Psoas muscle (tissue), 7 donors: ENCODE measurements at regions not wholly inside any gene's neighbourhood (a gene's known extent, or its start where the extent isn't known, plus 50 kb on each side); places are given as distances from the start of the nearest gene placed in this dataset.
"Not testable (repeated sequence)": the region's sequence is repeated elsewhere in the genome, so short reads cannot be mapped to it uniquely, and the experiment has no call there.

Experiments
- ATAC-seq, 4 donors: fragments of 200-7000 bp; cut with Tn5 transposase; one replicate each; pipeline ENCODE4 v1.9.1; 2020; ENCODE audit warnings: moderate library complexity in 3 of 4, mild to moderate bottlenecking in 2 of 4
- DNase-seq, 2 donors: peaks; one replicate each; pipeline ENCODE4 v3.0.0-alpha.2; 2020
- H3K27ac ChIP-seq: fragments of 200-600 bp; one replicate; pipeline ENCODE4 v1.8.0; 2022
- H3K27me3 ChIP-seq, 3 donors: fragments of 200-600 bp in 1 of 3; one replicate each; pipeline versions ENCODE4 v1.6.1 to v1.8.0; 2013 to 2022; ENCODE audit warnings: low read length in 2 of 3, mild to moderate bottlenecking in 2 of 3, moderate library complexity in 1 of 3; ENCODE audit not compliant: insufficient read depth in 3 of 3
- H3K36me3 ChIP-seq, 2 donors: fragments of 200-600 bp in 1 of 2; one replicate each; pipeline versions ENCODE4 v1.6.1 to v1.8.0; 2013 to 2022; ENCODE audit warnings: low read depth in 1 of 2, mild to moderate bottlenecking in 1 of 2, moderate library complexity in 1 of 2; ENCODE audit not compliant: insufficient read depth in 1 of 2
- H3K4me1 ChIP-seq: fragments of 200-600 bp; one replicate; pipeline ENCODE4 v1.8.0; 2022
- H3K4me3 ChIP-seq: fragments of 200-600 bp; one replicate; pipeline ENCODE4 v1.8.0; 2022; ENCODE audit warnings: mild to moderate bottlenecking
- H3K9me3 ChIP-seq: fragments of 200-600 bp; one replicate; pipeline ENCODE4 v1.8.0; 2022
- CTCF ChIP-seq: fragments of 200-600 bp; IDR thresholded peaks from one replicate; pipeline ENCODE4 v1.8.0; 2022; ENCODE audit warnings: antibody characterized with exemption
- WGBS, 3 donors: extraction: QIAGEN DNeasy Blood & Tissue Kit; methylation state at CpG; one replicate each; pipeline versions ENCODE4 v1.1.6 to v1.1.7; 2013; 5-methylcytosine and 5-hydroxymethylcytosine counted together
- intact Hi-C, 2 donors: fragments of 100-400 bp; cut with DNase I; formaldehyde crosslinking; loops; one replicate each; pipeline versions ENCODE4 v1.11.0 to v1.14.2; 2022
- donor health status: healthy with polysubstance abuse.
- donor health status: DM: no; HTN: no; CAD: no; lungs with moderate emphysema.
- donor health status: Bipolar disorder and iron deficiency.
- donor health status: healthy.
- donor health status: DM: yes; HTN: yes; CAD: no.
- donor health status: DM: no; HTN: no; CAD: no.
- donor health status: DM: yes; HTN: yes; CAD: no.

DNA sequence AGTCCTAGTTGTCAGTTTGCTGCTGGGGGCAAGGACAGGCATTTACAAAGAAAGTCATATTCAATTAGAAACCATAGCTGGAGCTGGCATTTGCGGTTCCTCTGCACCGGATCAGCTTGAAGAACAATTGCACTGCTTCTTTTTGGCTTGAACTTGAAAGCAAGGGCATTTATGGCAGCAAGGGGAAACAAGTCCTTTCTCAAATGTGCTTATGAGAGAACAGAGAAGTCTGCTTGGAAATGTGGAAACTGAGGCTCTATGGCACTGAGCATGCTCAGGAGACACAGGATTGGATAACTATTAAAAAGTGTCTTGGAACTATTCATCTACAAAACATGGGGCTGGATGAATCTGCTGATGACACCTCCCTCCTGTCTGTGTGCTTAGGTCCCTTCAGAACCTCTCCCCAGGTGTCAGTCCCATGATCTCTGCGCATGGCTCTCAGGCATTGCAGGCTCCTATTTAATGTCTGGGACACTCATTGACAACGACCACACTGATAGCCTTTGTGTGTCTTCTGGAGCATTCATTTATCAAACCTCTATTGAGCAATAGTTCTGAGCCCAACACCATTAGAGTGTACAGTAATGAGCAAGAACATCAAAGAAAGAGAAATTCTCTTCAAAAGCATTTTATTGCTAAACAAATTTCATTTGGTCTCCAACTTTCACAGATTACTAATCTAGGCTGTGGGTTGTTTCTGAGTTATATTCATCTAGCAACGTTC is 353.6 kb downstream of the ANAPC1 start:
- H3K4me3 ChIP-seq, H3K4me1 ChIP-seq, H3K9me3 ChIP-seq, DNase-seq, intact Hi-C loops, H3K27me3 ChIP-seq, H3K36me3 ChIP-seq, H3K27ac ChIP-seq, ATAC-seq: not testable (repeated sequence)
- 88 to 95% (median 93%) methylated on average over 3 to 5 of the region's 5 CpGs for WGBS, 3 donors

DNA sequence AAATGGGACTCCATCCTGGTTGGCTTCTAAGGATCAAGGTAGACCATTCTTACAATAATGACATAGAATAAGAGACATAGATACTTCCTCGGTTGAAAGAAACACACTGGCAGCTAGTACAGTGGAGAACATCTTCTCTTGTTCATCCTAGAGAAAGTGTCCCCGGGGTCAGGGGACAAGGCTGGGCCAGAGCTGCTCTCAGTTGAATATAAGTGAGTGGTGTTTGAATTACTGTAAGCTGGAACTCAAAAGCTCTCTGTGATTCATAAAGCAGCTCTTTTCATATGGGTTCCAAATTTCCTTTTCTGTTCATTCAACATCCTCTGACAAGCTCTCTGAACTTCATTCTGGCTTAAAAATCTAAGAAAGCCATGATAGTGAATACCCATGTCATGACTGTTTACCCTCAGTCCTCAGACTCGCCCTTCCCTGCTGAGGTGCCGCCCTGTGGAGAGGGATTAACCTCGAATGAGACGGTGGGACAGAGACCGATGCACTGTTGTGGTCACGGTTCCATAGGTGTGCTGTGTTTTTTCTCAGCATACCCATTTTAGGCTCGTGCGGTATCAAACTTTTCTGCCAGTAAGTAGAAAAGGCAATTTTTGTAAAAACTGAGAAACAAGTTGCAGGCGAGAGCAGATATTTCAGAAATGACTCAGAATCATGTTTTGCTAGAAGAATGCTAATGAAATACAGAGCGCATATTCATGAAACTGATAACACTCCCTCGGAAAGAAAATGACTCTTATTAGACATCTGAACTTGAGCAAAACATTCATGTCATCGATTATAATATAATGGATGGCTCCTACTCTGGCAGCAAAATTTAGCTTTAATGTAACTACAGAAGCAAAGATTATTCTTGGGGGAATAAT is 351.1 kb downstream of the ANAPC1 start:
- H3K9me3 ChIP-seq, DNase-seq, H3K27ac ChIP-seq, H3K4me1 ChIP-seq, H3K27me3 ChIP-seq, H3K4me3 ChIP-seq, H3K36me3 ChIP-seq, ATAC-seq, intact Hi-C loops: not testable (repeated sequence)
- 79 to 85% (median 84%) methylated on average over 5 to 7 of the region's 14 CpGs for WGBS, 3 donors

- H3K27ac ChIP-seq, DNase-seq, H3K9me3 ChIP-seq, H3K27me3 ChIP-seq, H3K36me3 ChIP-seq, H3K4me3 ChIP-seq, intact Hi-C loops, H3K4me1 ChIP-seq: not testable (repeated sequence)
- peak; percentile 55 to 66 (median 57) for ATAC-seq
- 25 to 45% (median 29%) methylated on average over 6 of the region's 8 CpGs for WGBS, 3 donors
Measured at GRCh38 chr2:111533557-111534247, 350.3 kb downstream of the ANAPC1 start.

DNA sequence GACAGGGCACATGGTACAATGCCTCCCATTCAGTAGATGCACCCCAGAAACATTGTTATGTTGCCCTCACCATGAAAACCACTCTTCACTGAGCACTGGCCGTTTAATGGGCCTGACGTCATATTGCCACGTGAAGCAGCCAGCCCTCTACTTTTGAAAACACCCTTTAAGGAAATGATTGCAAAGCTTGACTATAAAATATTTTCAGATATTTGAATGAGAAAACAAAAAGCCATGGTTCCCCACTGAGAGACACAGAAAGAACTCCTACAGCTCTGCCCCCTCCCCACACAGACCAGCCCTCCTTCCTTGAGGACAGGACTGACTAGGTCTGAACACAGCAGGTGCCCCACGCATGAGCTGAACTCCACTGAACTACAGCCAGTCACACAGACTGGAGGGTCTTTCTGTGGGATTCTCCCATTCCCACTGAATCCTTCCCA is 349.1 kb downstream of the ANAPC1 start:
- Histone ChIP-seq H3K27ac (no peak overlapping the region), H3K4me1 (no peaks in the 10 kb centered on the region), H3K27me3 (no peaks in the 10 kb centered on the region), H3K36me3 (no peaks in the 10 kb centered on the region), H3K9me3 (no peaks in the 10 kb centered on the region), H3K4me3 (no peak overlapping the region)
- 57 to 78% (median 58%) methylated on average over 4 of the region's 4 CpGs for WGBS, 3 donors
- DNase-seq = no peak
- ATAC-seq = no peak
- TF ChIP-seq CTCF = no peak
- intact Hi-C loops = no loop called here

GRCh38 chr2:111535404-111535803 is 348.6 kb downstream of the ANAPC1 start:
- Histone ChIP-seq H3K4me1 (no peaks in the 10 kb centered on the region), H3K27me3 (no peaks in the 10 kb centered on the region), H3K4me3 (no peak overlapping the region), H3K9me3 (no peaks in the 10 kb centered on the region), H3K36me3 (no peaks in the 10 kb centered on the region), H3K27ac (no peak overlapping the region)
- intact Hi-C loops = no loop called here
- DNase-seq (no peak), ATAC-seq (no peak)
- TF ChIP-seq CTCF = no peak
- 58 to 68% (median 65%) methylated on average over 1 of the region's 1 CpG for WGBS, 3 donors
